Fibroblast of upper back skin (primary cell): ENCODE measurements at regions not wholly inside any gene's neighbourhood (a gene's known extent, or its start where the extent isn't known, plus 50 kb on each side); places are given as distances from the start of the nearest gene placed in this dataset.

Source experiments
- DNase-seq: peaks from one replicate; pipeline ENCODE4 v3.0.0-alpha.2; 2013

DNA sequence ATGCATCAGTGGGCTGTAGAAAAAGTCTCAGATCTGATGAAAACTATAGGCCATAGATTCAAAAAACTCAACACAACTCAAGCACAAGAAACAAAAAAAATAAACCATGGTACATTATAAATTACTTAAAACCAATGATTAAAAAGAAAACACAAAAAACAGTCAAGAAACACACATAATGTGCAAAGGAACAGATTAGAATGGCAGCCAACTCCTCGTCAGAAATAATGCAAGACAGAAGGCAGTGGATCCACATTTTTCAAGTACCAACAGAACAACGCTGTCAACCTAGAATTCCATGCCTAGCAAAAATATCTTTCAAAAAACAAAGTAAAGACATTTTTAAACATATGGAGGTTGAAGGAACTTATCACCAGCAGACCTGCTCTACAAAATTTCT lies 69.7 kb downstream of the PSMB1 start:
- no peak for DNase-seq

- no peak for DNase-seq
Measured at GRCh38 chr6:170480050-170480692, 72.9 kb downstream of the PSMB1 start.

DNA sequence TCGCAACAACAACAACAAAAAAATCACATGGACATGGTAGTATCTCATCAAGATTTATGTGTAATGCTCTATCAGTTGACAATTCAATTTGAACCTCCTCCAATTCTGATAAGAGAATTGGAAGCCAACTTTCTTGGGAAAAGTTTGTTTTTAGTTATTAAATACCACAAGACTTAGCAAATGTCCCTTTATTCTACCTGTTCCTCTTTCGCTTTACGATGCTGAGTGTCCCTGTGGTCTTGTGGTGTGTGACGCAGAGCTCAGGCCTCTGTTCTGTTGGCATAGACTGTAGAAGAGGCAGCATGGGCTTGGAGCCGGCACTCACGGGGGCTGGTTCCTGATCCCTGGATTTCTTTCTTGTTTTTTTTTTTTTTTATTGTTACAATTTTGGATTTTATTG lies 76.7 kb downstream of the PSMB1 start:
- DNase-seq, result no peak

DNA sequence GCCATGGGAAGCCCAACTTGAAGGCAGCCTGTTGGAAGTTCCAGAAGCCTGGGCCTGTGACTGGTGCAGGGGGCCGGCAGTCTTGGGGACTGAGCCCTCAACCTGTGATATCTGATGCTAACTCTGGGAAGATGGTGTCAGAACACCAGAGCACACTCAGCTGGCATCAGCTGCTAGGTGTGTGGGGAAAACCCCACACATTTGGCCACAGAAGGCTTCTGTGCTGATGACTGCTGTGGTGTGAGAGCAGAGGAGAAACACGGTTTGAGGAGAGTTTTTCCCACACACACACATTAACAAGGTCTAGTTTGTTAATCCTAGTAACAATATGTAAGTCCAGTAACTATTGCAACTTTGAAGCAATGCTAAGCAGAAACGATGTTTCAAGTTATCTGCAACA lies 78.0 kb downstream of the PSMB1 start:
- DNase-seq, result no peak

- DNase-seq, result no peak
Measured at GRCh38 chr6:170473801-170474200, 79.3 kb downstream of the PSMB1 start.

DNA sequence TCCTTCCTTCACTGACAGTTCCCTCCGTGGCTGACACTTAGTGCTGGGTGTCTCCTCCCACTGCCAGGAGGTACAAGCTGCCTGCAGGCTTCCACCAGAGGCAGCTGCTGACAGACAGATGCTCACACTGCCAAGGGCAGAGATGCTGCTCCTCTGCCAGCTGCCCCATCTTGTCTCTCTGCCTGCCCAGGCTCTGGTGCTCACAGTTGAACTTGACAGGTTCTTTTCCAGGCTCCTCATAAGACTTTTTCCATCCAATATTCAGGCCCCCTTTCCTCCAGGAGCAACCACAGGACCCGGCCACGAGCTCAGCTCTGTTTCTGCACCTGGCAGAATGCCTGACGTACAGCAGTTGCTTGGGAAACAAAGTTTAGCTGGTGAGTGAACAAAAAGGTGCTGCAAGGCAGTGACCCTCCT lies 79.8 kb downstream of the PSMB1 start:
- DNase-seq, result no peak

DNA sequence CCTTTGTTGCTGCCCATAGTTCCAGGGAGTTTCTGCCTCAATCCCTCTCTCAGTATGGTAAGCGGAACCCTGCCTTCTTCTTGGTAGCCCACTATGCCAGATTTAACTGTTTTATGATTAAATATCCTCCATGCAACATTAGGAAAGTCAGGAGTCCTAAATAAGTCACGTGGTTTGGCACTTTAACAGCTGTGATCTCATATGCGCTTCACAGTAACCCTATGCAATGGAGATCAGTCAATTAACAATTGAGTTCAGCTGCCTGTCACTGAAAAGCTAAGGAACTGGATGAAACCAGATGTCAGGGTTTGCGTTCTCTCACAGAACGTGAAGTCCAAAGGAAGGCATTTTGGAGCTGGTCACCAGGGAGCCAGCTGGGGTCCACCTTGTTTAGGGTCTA lies 81.6 kb downstream of the PSMB1 start:
- no peak for DNase-seq

DNA sequence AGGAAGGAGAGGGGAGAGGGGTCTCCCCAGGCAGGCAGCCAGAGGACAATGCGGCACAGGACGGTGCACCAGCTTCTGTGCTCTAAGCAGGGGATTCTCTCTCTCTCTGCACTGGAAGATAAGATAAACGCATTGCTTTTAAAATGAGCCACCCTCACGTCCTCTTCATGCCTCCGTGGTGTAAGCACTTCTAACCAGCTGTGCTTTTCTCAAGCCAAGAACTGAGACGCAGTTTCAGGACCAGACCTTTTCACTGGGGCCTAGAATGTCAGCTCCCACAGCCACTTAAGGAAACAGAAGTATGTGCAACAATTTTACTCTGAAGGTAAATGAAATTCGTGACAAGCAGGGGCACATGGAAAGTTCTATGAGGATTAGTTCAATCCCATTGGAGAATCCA lies 82.4 kb downstream of the PSMB1 start:
- no peak for DNase-seq

DNA sequence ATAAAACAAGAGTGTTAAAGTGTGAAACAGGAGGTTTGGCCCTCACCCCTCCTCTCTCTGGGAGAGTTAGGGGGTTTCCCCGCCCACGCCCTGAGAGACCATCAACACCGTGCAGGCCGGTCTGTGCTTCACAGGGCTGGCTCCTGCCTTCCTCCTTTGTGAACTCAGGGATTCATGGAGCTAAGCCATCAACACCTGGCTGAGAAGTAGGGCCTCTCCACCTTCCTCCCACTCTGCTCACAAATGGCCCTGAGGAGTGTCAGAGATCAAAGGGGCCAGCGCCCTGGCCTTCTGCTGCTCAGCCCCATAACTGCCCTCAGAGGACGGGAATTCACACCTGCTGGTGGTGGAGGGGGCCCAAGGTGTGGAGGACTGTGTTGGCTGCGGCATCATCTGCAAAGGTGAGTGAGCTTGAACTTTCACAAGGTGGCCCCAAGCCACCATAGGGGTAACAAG lies 88.6 kb downstream of the PSMB1 start:
- no peak for DNase-seq

DNA sequence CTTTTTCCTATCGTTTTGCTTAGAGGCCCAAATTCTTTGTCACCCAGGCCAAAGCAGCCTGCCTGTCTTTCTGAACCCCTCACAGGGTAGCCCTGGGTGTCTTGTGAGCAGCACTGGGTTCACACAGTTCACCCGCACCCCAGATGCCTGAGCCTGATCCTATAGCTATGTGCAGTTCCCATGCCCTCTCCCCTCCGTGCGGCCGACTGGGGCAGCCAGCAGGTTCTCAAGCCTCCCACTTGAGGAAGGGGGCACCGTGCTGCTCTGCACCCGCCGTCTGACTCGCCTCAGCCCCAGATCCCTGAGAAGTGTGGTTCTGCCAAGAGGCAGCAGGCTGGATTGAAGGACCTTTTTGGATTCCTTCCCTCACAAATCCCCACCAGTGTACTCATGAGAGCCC lies 89.0 kb downstream of the PSMB1 start:
- DNase-seq, result no peak

- DNase-seq, result no peak
Measured at GRCh38 chr6:170463101-170463721, 89.9 kb downstream of the PSMB1 start.

- no peak for DNase-seq
Measured at GRCh38 chr6:170462366-170463020, 90.6 kb downstream of the PSMB1 start.

DNA sequence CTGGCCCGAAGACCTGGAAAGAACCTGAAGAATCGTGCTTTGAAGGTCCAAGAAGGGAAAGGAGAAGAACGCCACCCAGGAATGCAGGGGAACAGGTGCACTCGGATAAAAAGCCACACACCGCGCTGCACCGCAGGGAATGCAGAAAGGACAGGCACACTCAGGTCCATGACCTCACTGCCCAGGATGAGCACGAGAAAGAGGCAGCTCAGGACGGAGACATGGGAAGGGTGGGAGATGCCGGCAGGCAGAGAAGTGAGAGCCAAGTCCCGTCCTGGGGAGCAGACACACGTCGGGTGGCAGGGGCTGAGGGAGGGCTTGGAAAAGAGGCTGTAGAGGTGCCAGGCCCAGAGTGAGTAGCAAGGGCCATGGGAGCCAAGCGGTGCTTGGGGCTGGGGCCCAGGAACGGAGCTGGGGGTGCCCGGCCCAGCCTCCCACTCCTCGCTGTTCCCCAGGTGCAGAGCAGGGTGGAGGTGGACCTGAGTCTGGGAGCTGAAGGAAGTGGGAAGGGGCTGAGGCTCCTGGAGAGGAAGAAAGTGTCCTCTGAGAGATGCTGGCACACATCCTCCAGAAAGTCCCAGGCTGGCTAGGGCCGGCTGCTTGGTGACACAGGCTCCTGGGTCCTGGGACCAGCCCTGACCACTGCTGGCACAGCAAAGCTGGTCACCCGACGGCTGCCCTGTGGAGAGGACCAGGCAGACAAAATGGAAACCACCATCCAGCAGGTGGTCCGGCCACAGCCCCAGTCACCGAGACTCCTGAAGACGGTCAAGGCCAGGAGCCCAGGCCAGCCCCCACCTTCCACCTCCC lies 91.3 kb downstream of the PSMB1 start:
- no peak for DNase-seq

- no peak for DNase-seq
Measured at GRCh38 chr6:170461111-170461510, 92.0 kb downstream of the PSMB1 start.

DNA sequence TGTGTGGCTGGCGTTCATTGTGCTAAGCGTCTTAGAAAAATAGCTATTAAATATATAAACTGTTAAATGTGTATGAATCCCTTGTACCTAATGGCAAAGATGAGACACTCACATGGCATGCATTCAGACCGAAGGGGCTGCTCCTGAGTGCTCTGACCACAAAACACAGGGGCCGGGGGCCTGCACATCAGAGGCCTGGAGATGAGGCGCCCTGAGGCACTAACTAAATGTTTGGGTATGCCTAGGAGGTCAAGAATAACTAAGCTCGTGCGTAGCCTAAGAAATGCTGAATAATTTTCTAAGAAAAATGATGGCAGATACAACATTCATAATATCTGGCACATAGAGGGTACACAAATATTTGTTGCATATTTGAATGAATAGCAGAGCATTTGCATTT lies 92.5 kb downstream of the PSMB1 start:
- DNase-seq, result no peak

DNA sequence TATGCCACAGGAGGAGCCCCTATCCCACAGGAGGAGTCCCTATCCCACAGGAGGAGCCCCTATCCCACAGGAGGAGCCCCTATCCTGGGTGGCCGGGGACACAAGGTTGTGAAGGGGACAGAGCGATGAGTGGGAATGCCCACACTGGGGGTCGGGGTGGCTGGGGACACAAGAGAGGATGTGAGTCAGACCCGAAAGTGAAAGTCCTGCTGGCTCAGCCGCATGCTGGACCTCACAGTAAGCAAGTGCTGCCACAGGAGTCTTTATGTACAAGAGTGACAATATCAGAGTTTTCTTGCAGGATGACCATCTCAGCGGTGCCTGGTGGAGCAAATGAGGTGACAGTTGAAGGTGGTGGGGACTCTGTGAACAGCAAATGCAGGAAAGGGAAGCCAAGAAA lies 93.7 kb downstream of the PSMB1 start:
- DNase-seq, result peak; percentile 24

- DNase-seq, result no peak
Measured at GRCh38 chr6:170456886-170457698, 96.0 kb downstream of the PSMB1 start.
